ENCODE measurements at regions not wholly inside any gene's neighbourhood (a gene's known extent, or its start where the extent isn't known, plus 50 kb on each side); places are given as distances from the start of the nearest gene placed in this dataset.

DNA sequence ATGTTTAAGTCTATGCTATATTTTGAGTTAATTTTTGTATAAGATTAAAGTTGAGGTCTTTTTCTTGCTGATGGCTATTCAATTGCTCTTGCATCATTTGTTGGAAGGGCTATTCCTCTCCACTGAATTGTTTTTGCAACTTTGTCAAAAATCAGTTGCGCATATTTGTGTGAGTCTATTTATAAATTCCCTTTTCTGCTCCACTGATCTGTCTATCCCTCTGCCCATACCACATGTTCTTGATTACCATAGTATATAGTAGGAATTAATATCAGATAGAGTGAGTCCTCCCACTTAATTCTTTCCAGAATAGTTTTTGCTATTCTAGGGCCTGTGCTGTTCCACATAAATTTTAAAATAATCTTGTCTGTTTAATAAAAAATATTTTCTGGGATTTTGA, 152.4 kb upstream of the ADCY1 start:
- Mint-ChIP-seq H3K36me3 (ENCODE audit: insufficient read depth in 1 of 3, low read depth in 3 of 3) (no peaks in the 10 kb centered on the region), H3K4me3 (no peak overlapping the region), H3K27me3 (ENCODE audit: low read depth) (no peaks in the 10 kb centered on the region), H3K4me1 (no peaks in the 10 kb centered on the region), H3K27ac (no peak overlapping the region), H3K9me3 (no peaks in the 10 kb centered on the region)
- no peak overlapping the region for H3K56ac ChIP-seq (ENCODE audit: insufficient read length, low read depth, low read length)
- H3K23ac ChIP-seq (ENCODE audit: insufficient read length, low read depth, low read length), result no peak overlapping the region
- H3T11ph ChIP-seq (ENCODE audit: low read length), result no peak overlapping the region
- no peaks in the 10 kb centered on the region for H3K4me1 ChIP-seq (ENCODE audit: insufficient read depth, low read length)
- H3K9me3 ChIP-seq (ENCODE audit: control insufficient read depth, low read depth, low read length), result no peaks in the 10 kb centered on the region
- no peak overlapping the region for H4K5ac ChIP-seq (ENCODE audit: insufficient read length, low read depth, low read length)
- H3K18ac ChIP-seq (ENCODE audit: insufficient read length, low read depth, low read length), result no peak overlapping the region
- no peak overlapping the region for H2BK120ac ChIP-seq (ENCODE audit: low read depth, low read length, poor library complexity, severe bottlenecking)
- no peak overlapping the region for H2BK12ac ChIP-seq (ENCODE audit: insufficient read length, low read depth, low read length)
- WGBS (ENCODE audit: extremely low coverage, insufficient read length, low lambda C conversion rate), result no CpG with 5 or more reads among the region's 1 CpG
- no peak overlapping the region for H2BK15ac ChIP-seq (ENCODE audit: low read depth, low read length)
- no peak overlapping the region for H2BK5ac ChIP-seq (ENCODE audit: insufficient read length, low read length)
- no peaks in the 10 kb centered on the region for H3K27me3 ChIP-seq (ENCODE audit: insufficient read depth, low read length)
- H3K14ac ChIP-seq (ENCODE audit: insufficient read depth, low read length), result no peak overlapping the region
- no peaks in the 10 kb centered on the region for H4K20me1 ChIP-seq (ENCODE audit: control insufficient read depth, insufficient read depth, insufficient read length)
- no peak for DNase-seq
- no peak for TF ChIP-seq CTCF (conservative IDR thresholded peaks at IDR 0.05)
- no peak overlapping the region for H2BK20ac ChIP-seq (ENCODE audit: low read depth, low read length, poor library complexity, severe bottlenecking)
- no peak overlapping the region for H2AFZ ChIP-seq (ENCODE audit: low read length)
- H3K4me2 ChIP-seq (ENCODE audit: insufficient read depth, insufficient read length, low read length), result no peak overlapping the region
- no peaks in the 10 kb centered on the region for H3K79me2 ChIP-seq (ENCODE audit: insufficient read depth, low read length)
- no peak overlapping the region for H3K27ac ChIP-seq (ENCODE audit: insufficient read length, low read depth, low read length)
- no peak overlapping the region for H4K91ac ChIP-seq (ENCODE audit: insufficient read length, low read depth, low read length)
- H3K23me2 ChIP-seq (ENCODE audit: insufficient read length, low read depth, low read length, poor library complexity, severe bottlenecking), result no peaks in the 10 kb centered on the region
- no peak overlapping the region for H3K9ac ChIP-seq (ENCODE audit: extremely low read depth, insufficient read length, low read length)
- no peak overlapping the region for H2AK5ac ChIP-seq (ENCODE audit: insufficient read length, low read length)
- H4K8ac ChIP-seq (replicated peaks; ENCODE audit: insufficient read length, low read depth, low read length), result no peak overlapping the region
- H3K79me1 ChIP-seq (ENCODE audit: insufficient read depth, low read depth, low read length, poor library complexity, severe bottlenecking), result no peaks in the 10 kb centered on the region
- no peak overlapping the region for H3K4ac ChIP-seq (ENCODE audit: low read depth, low read length)
